Globus pallidus (tissue), 1 donor: ENCODE measurements at regions not wholly inside any gene's neighbourhood (a gene's known extent, or its start where the extent isn't known, plus 50 kb on each side); places are given as distances from the start of the nearest gene placed in this dataset.
A peak's percentile ranks its signal among the peaks of the same experiment; 100 is the strongest.

Experiments used
- DNase-seq: peaks from one replicate; pipeline ENCODE4 v3.0.0-alpha.2; 2015; ENCODE audit warnings: low spot score

DNA sequence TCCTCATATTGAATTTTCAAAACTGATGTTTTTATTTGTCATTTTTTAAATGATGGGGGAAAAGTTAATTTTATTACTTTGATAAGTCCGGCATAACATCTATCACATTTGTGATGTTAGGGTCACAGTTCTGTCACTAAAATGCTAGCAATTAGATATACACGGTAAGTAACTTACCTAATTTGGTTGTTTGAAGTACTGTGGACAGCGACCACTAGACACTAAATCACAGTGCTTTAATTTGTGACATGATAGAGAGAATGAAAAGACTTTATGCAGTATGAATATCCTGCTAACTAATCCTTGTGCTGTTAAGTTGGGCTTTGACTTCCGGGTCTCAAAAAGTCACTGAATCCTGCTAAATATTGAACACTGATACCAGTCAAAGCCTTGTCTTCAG, 857.3 kb upstream of the KCND2 start:
- DNase-seq, result no peak

GRCh38 chr7:119421657-119422056, 851.3 kb upstream of the KCND2 start:
- no peak for DNase-seq

DNA sequence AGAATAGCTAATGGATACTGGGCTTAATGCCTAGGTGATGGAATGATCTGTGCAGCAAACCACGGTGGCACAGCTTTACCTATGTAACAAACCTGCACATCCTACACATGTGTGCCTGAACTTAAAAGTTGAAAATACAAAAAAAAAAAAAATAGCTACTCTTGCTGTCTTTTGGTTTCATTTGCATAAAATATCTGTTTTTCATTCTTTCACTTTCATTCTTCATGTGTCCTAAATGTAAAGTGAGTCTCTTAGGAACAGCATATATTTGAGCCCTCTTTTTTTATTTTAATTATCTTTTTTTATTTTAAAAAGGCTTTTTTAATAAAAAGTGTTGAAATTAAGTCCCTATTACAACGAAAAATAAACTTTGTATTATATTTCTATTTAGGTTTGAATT, 836.1 kb upstream of the KCND2 start:
- DNase-seq, result no peak

GRCh38 chr7:119438315-119438714, 834.7 kb upstream of the KCND2 start:
- DNase-seq, result no peak

- DNase-seq, result no peak
These were observed 833.8 kb upstream of the KCND2 start for GRCh38 chr7:119439192-119439591.

GRCh38 chr7:119452401-119452800, 820.6 kb upstream of the KCND2 start:
- no peak for DNase-seq

DNA sequence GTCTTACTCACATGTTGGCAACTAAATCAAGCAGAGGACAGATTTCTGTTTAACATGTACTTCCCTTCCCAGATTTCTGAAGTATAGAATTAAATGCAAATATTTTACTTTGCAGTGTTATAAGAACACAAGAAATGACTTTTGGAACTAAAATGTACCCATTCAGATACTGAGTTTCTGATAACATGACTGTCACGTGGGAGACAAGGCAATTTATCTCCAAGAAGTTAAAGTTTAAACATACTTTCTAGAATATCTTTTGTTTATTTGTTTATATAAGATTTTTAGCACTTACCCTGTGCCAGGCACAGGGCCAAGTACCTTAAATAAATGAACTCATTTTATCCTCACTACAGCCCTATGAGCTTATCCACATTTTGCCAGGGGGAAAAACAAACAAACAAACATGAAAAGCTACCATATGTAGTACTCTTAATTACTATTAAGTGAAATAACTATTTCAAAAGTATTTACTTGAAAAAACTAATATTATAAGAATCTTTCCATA, 807.1 kb upstream of the KCND2 start:
- DNase-seq, result no peak

GRCh38 chr7:119472408-119473038, 800.5 kb upstream of the KCND2 start:
- no peak for DNase-seq

GRCh38 chr7:119482209-119482608, 790.8 kb upstream of the KCND2 start:
- DNase-seq, result peak; percentile 2

DNA sequence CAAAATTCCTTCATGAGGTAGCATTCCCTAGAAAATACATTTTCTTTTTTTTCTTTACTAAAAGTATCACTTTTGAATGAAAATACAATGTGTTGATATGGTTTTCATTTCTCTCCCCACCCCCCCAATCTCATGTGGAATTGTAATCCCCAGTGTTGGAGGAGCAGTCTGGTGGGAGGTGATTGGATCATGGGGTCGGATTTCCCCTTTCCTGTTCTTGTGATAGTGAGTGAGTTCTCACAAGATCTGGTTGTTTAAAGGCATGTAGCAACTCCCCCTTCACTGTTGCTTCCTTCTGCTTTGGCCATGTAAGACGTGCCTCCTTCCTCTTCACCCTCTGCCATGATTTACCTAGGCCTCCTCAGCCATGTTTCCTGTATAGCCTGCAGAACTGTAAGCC, 790.3 kb upstream of the KCND2 start:
- no peak for DNase-seq

DNA sequence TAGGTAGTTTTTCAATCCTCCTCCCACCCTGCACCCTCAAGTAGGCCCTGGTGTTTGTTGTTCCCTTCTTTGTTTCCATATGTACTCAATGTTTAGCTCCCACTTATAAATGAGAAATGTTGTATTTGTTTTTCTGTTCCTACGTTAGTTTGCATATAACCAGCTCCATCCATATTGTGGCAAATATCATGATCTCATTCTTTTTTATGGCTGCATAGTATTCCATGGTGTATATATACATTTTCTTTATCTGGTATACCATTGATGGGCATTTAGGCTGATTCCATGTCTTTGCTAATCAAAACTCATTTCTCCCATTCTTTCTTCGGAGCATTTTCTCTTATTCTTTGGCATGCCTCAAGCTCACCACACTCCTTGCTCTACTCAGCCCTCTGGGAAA, 789.6 kb upstream of the KCND2 start:
- no peak for DNase-seq

DNA sequence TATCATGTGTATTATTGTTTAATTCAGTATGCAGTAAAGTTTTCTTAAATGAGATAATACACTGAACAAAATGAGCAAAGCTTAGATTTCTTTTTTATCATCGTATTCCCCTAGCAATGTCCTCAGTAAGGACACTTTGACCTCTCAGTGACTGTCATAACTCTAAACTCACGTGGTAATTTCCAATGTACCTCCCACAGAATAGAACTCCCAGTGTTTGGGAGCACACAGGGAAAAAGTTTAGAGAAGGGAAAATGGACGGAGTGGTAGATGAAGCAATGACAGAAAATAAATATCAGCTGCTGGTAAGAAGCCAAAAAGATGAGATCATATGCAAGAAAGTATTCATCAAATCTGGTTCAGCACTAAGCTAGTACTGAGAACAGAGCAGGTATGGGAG, 758.6 kb upstream of the KCND2 start:
- DNase-seq, result no peak

- no peak for DNase-seq
These were observed 757.8 kb upstream of the KCND2 start for GRCh38 chr7:119515214-119515613.

- DNase-seq, result no peak
These were observed 757.0 kb upstream of the KCND2 start for GRCh38 chr7:119515962-119516361.

DNA sequence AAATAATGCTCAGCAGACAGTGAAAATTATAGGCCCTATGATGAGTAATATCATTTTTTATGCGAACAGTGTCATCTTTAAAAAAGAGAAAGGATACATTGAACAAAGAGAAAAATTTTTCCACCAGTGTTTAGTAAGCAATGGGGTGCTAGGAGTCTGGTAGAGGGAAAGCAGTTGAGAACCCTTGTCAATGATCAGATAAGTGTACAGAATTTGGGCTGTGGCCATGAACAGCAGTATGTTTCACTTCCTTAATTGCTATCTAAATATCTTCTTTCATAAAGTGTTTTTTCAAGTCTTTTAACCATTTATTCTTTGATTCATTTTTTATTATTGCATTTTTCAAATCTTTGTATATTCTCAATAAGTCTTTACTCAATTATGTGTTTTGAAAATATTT, 750.7 kb upstream of the KCND2 start:
- no peak for DNase-seq

DNA sequence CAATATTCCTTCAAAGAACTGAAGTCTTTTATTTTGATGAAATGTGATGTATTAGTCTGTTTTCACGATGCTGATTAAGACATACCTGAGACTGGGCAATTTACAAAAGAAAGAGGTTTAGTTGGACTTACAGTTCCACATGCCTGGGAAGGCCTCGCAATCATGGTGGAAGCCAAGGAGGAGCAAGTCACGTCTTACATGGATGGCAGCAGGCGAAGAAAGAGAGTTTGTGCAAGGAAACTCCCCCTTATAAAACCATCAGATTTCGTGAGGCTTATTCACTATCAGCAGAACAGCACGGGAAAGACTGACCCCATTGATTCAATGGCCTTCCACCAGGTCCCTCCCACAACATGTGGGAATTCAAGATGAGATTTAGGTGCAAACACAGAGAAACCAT, 750.3 kb upstream of the KCND2 start:
- DNase-seq, result no peak

DNA sequence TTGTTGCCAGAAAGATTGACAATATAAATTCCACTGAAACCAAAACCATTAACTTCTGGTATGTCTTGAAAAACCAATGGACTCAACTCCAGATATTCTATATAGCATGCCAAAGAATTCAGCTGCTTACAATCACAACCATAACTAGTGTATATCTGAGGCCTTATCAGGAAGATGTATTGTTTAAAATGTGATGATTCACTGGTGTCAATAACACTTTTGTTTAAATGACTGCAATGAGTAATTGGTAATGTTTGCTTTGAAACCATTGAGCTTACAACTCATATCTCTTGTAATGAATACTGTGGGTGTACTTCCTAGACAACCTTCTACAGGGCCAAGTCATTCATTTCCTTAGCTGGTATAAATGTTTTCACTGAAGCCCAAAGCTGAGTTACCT, 727.9 kb upstream of the KCND2 start:
- DNase-seq, result no peak

DNA sequence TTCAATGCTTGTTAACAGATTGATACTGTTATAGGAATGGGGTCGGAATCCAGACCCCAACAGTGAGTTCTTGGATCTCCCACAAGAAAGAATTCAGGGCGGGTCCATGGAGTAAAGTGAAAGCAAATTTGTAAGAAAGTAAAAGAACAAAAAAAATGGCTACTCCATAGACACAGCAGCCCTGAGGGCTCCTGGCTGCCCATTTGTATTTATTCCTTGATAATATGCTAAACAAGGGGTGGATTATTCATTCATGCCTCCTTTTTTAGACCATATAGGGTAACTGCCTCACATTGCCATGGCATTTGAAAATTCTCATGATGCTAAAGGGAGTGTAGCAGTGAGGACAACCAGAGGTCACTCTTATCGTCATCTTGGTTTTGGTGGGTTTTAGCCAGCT, 717.2 kb upstream of the KCND2 start:
- no peak for DNase-seq

DNA sequence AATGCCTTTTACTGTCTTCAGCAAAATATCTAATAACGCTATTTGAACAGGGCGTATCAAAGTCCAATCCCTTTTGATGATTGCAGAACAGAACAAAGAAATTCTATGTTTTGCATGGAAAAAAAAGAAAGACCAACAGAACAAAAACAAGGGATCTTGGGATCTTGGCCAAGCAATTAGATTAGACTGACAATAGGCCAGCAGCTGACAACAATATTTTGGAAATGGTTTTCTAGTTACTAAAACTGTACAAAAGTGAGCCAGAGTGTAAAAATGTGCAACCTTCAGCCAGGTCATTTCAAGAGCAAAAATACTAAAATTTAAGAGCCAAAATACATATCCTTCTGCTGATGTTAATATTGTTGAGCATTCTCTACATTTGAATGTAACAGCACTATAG, 716.5 kb upstream of the KCND2 start:
- no peak for DNase-seq

DNA sequence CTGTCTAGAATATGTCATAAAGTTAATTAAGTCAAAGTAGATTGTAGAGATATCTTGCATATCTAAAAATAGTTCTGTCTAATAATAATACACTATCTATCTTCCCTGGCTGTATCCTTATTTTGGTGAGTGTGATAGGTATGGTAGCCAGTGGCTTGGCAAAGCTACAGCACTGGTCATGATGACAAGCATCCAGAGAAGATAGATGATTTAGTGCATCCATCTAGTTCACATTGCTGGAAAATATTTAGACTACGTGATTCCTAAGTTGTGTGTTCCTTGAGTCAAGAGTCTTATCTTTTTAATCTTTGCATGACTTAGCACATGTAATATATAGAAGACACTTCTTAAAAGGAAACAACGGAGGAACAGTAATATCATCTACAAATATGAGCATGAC, 711.2 kb upstream of the KCND2 start:
- DNase-seq, result no peak

GRCh38 chr7:119562839-119563238, 710.1 kb upstream of the KCND2 start:
- DNase-seq, result no peak

DNA sequence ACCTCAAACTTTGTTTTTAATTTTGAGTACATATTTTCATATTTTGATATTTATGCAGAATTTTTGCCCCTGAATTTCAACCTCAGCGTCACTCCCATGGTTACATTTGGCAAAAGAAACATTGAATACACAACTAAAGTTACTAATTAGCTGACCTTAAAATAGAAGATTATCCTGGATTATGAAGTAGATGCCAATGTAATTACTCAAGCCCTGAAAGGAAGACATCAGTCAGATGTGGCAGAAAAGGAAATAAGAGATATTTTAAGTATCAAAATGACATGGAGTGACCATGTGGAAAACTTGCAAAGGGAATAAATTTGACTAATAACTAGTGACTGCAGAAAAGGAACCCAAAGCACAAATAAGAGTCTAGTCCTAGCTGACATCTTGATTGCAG, 701.3 kb upstream of the KCND2 start:
- DNase-seq, result no peak

- DNase-seq, result peak; percentile 47
These were observed 700.8 kb upstream of the KCND2 start for GRCh38 chr7:119572132-119572531.

- DNase-seq, result no peak
These were observed 700.4 kb upstream of the KCND2 start for GRCh38 chr7:119572541-119572940.

DNA sequence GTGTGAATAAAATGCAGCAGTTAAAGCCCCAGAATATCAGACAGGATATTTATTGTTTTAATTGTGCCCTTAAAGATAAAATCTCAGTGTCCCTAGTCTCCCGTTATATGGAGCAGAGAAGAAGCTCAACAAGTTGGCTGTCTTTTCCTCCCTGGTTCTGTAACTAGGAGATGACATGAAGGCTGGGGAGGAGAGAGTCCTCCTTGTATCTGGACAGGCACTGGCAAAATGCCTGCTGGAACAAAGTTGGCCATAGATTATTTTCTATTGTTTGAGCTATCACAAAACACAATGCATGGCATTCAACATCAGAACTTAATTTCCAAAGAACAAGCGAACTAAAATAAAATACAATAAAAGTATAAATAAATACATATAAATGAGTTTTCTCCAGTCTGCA, 694.9 kb upstream of the KCND2 start:
- DNase-seq, result peak; percentile 41
